Epithelial cell of proximal tubule (primary cell): ENCODE measurements at regions not wholly inside any gene's neighbourhood (a gene's known extent, or its start where the extent isn't known, plus 50 kb on each side); places are given as distances from the start of the nearest gene placed in this dataset.
"Not testable (repeated sequence)": the region's sequence is repeated elsewhere in the genome, so short reads cannot be mapped to it uniquely, and the experiment has no call there.

ENCODE experiments used
- DNase-seq: peaks from one replicate; pipeline ENCODE4 v3.0.0-alpha.2; 2011; ENCODE audit warnings: low read depth
- H3K4me3 ChIP-seq: 2 replicates; pipeline ENCODE4 v1.5.1; 2011; ENCODE audit warnings: low read depth, mild to moderate bottlenecking, low read length
- TF ChIP-seq, protein P1 (sequence below): conservative IDR thresholded peaks from 2 replicates; pipeline ENCODE4 v1.5.1; 2012; ENCODE audit warnings: low read depth, mild to moderate bottlenecking, low read length

DNA sequence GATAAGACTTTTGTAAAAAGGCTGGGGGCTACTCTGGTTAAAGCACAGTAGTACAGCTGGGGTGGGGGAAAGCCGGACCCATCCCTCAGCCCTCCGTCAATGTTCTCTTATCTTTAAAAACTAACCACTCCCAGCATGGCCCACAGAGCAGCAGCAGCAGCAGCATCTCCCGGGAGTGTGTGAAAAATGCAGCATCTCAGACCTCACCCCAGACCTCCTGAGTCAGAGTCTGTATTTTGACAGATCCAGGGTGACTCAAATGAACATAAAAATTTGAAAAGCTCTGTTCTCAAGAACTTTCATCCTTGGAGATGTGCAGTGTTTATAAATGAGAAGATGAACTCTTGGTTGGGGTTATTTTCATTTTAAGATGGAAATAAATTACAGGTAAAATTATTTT lies 277.7 kb upstream of the ECI2 start:
- no peak for DNase-seq
- H3K4me3 ChIP-seq: no peak overlapping the region
- TF ChIP-seq, protein P1, sequence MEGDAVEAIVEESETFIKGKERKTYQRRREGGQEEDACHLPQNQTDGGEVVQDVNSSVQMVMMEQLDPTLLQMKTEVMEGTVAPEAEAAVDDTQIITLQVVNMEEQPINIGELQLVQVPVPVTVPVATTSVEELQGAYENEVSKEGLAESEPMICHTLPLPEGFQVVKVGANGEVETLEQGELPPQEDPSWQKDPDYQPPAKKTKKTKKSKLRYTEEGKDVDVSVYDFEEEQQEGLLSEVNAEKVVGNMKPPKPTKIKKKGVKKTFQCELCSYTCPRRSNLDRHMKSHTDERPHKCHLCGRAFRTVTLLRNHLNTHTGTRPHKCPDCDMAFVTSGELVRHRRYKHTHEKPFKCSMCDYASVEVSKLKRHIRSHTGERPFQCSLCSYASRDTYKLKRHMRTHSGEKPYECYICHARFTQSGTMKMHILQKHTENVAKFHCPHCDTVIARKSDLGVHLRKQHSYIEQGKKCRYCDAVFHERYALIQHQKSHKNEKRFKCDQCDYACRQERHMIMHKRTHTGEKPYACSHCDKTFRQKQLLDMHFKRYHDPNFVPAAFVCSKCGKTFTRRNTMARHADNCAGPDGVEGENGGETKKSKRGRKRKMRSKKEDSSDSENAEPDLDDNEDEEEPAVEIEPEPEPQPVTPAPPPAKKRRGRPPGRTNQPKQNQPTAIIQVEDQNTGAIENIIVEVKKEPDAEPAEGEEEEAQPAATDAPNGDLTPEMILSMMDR: no peak

DNA sequence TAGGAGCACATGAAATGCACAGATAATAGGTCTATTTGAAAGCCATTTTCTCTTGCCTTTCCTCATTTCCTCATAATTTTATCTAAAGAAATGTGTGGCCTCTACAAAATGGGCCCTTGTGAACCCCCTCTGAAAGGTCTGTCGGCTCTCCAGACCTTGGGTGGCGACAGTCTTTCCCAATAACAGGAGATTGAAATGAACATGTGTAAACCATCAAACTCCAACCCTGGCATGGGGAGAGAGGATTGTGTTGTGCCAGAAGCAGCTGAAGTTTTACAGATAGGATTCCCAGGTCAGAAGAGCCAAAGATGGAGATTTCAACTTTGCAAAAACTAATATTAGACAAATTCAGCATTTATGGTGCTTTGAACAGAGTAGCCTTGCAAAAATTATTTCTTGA lies 277.1 kb upstream of the ECI2 start:
- DNase-seq: no peak
- H3K4me3 ChIP-seq: no peak overlapping the region
- TF ChIP-seq, protein P1: no peak

DNA sequence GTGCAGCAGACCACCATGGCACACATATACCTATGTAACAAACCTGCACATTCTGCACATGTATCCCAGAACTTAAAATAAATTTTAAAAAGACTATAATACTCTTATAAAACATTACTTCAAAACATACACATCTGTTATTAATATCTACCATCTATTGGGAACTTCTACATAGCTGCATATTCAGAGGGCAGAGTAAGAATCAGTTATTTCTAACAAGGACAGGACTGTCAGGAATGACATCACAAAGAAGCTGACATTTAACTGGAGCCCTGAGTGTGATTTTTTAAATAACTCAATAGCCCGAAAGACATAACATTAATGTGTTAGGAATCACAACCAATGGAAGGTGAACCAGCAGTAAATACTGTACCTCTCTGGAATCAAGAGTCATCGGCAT lies 276.7 kb upstream of the ECI2 start:
- TF ChIP-seq, protein P1: no peak
- no peak overlapping the region for H3K4me3 ChIP-seq
- DNase-seq: no peak

DNA sequence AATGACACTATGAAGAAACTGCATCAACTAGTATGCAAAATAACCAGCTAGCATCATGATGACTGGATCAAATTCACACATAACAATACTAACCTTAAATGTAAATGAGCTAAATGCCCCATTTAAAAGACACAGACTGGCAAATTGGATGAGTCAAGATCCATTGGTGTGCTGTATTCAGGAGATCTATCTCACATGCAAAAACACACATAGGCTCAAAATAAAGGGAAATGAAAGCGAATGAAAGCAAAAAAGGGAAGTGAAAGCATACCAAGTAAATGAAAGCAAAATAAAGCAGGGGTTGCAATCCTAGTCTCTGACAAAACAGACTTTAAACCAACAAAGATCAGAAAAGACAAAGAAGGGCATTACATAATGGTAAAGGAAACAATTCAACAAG lies 272.3 kb upstream of the ECI2 start:
- H3K4me3 ChIP-seq, DNase-seq: not testable (repeated sequence)

DNA sequence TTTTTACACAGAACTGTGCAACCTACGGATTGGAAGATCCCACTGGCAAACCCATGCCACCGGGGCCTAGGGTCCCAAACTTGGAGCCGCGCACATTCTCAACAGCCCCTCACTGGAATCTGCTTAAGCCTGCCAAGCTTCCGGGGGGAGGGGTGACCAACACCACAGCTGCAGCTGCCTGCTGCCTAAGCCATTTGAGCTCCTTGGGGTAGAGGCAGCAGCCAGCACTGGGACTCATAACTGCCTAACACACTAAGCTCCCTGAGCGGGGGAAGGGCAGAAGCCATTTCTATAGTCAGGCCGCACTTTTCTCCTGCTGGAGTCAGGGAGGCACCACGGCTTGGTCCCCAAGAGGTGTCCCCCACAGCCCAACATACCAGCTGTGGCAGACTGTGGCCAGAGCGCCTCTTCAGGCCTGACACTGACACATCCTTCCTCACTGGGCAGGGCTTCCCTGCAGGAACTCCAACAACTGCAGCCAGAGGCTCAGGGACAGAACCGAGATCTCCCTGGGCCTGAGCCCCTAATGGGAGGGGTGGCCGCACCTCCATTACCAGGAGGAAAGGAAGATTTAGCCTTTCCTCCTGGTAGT lies 270.3 kb upstream of the ECI2 start:
- TF ChIP-seq, protein P1: no peak
- no peak overlapping the region for H3K4me3 ChIP-seq
- DNase-seq: no peak

DNA sequence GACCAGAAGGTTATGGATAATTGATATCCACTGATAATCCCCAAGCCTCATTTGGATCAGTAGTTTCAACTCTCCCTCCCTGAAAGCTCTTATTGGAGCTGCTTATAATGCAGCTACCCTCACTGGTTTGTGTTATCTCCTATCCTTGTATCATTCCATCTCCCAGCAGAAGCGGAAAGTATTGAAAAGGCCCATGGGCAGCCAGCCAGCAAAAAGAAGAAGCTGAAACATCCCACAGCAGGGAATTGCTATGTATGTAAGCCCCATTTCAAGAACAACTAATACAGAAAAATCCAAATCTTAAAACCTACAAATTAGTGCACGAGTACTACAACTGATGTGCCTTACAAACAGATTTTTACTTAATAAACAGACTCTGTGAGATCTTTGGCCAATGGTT lies 269.0 kb upstream of the ECI2 start:
- DNase-seq: no peak
- TF ChIP-seq, protein P1: no peak
- no peak overlapping the region for H3K4me3 ChIP-seq

DNA sequence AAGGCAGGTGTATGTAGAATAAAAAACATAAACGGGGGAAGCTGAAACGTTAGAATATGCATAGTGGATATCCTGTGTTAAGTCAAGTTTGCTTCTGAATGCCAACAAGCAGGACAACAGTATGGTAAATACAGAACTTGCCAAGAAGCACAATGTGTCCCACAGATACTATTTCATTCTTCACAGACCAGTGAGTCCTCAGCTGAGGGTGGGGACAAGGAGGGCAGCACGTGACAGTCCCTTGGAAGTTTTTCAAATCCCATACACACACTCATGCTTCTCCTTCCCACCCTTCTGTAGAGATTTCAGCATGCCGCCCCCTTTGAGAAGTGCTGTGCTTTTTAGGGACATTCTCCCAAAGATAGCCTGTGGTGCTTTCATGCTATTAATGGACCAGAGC lies 268.5 kb upstream of the ECI2 start:
- H3K4me3 ChIP-seq: no peak overlapping the region
- TF ChIP-seq, protein P1: no peak
- no peak for DNase-seq
